Activated T-cell treated with anti-CD3 and anti-CD28 coated beads, Interleukin-2, amount 50 U/mL, for 24 hours (primary cell): ENCODE measurements at regions not wholly inside any gene's neighbourhood (a gene's known extent, or its start where the extent isn't known, plus 50 kb on each side); places are given as distances from the start of the nearest gene placed in this dataset.

Experiments
- DNase-seq: peaks from one replicate; pipeline ENCODE4 v3.0.0-alpha.2; 2020
- H3K27ac Mint-ChIP-seq: 2 replicates; pipeline ENCODE4 v1.8.0; 2020; ENCODE audit warnings: mild to moderate bottlenecking, mixed read lengths
- H3K27me3 Mint-ChIP-seq: 2 replicates; pipeline ENCODE4 v1.8.0; 2020; ENCODE audit warnings: mixed read lengths
- H3K36me3 Mint-ChIP-seq: 2 replicates; pipeline ENCODE4 v1.8.0; 2020; ENCODE audit warnings: low read depth, mixed read lengths
- H3K4me1 Mint-ChIP-seq: 2 replicates; pipeline ENCODE4 v1.8.0; 2020; ENCODE audit warnings: low read depth, mixed read lengths
- H3K4me3 Mint-ChIP-seq: 2 replicates; pipeline ENCODE4 v1.8.0; 2020; ENCODE audit warnings: mild to moderate bottlenecking, moderate library complexity, mixed read lengths
- H3K9me3 Mint-ChIP-seq: 2 replicates; pipeline ENCODE4 v1.8.0; 2020; ENCODE audit warnings: mixed read lengths

DNA sequence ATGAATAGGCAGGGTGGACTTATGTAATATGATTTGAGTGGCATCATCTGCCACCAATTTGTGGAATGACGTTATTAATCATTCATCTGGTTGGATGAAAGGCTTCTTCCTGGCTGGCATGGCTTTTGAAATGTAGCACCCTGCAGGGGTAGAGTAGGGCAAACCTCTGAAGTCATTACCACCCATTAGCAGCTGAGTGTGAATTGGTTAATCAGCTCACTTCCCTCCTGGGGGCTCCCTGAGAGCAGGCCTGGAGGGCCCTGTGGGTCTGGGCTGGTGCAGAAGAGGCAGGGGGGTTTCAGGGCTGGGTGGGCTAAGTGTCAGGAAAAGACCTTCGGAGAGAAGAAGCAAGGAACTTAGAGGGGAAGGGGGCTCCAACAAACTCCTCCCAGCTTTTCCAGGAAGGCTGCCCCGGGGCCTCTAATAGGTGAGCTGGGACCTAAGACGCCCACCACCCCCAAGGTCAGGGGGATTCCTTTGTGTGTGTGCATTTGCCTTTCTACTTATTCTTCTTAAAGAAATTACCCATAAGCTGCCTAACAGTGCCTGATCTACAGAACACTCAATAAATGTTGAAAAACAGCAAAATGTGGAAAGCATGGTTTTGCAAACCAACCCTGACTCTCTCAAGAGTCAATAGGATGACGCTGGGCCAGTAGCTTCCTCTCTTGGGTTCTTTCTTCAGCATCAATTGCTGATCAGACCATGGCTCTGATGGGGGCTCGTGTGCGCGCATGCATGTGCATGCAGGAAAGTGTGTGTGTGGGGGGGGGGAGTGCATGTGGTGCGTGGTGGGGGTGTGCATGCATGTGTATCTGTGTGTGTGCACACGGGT, 49.7 kb upstream of the ZNF516 start:
- H3K9me3 Mint-ChIP-seq = no peaks in the 10 kb centered on the region
- H3K27ac Mint-ChIP-seq = no peak overlapping the region
- H3K36me3 Mint-ChIP-seq = no peaks in the 10 kb centered on the region
- H3K4me1 Mint-ChIP-seq = no peaks in the 10 kb centered on the region
- DNase-seq = no peak
- H3K4me3 Mint-ChIP-seq = no peak overlapping the region
- peaks cover 5% of the 10 kb centered on the region for H3K27me3 Mint-ChIP-seq
